Epithelial cell of esophagus (primary cell): ENCODE measurements at regions not wholly inside any gene's neighbourhood (a gene's known extent, or its start where the extent isn't known, plus 50 kb on each side); places are given as distances from the start of the nearest gene placed in this dataset.

ENCODE experiments used
- DNase-seq: peaks from one replicate; pipeline ENCODE4 v3.0.0; 2010; ENCODE audit warnings: low read depth
- H3K4me3 ChIP-seq: 2 replicates; pipeline ENCODE4 v1.5.1; 2011; ENCODE audit warnings: mild to moderate bottlenecking, low read length, control low read depth
- CTCF ChIP-seq: IDR thresholded peaks from 2 replicates; pipeline ENCODE4 v1.5.1; 2011; ENCODE audit warnings: low read depth, mild to moderate bottlenecking, low read length, control low read depth, inconsistent platforms; ENCODE audit not compliant: insufficient read depth; ENCODE audit errors: missing control alignments

GRCh38 chr10:111481866-111482265, 405.0 kb downstream of the ADRA2A start:
- DNase-seq = no peak
- no peak for TF ChIP-seq CTCF
- no peak overlapping the region for H3K4me3 ChIP-seq

- no peak overlapping the region for H3K4me3 ChIP-seq
- no peak for TF ChIP-seq CTCF
- DNase-seq = no peak
Observed at GRCh38 chr10:111482621-111483216, 405.9 kb downstream of the ADRA2A start.

GRCh38 chr10:111485767-111486166, 408.9 kb downstream of the ADRA2A start:
- DNase-seq = no peak
- TF ChIP-seq CTCF = no peak
- H3K4me3 ChIP-seq = no peak overlapping the region

- TF ChIP-seq CTCF = no peak
- DNase-seq = no peak
- no peak overlapping the region for H3K4me3 ChIP-seq
Observed at GRCh38 chr10:111486346-111486745, 409.5 kb downstream of the ADRA2A start.

GRCh38 chr10:111488668-111489067, 411.8 kb downstream of the ADRA2A start:
- no peak for TF ChIP-seq CTCF
- H3K4me3 ChIP-seq = no peak overlapping the region
- no peak for DNase-seq

- no peak for DNase-seq
- TF ChIP-seq CTCF = no peak
- no peak overlapping the region for H3K4me3 ChIP-seq
Observed at GRCh38 chr10:111491154-111491553, 414.3 kb downstream of the ADRA2A start.

- TF ChIP-seq CTCF = no peak
- no peak for DNase-seq
- no peak overlapping the region for H3K4me3 ChIP-seq
Observed at GRCh38 chr10:111493024-111493625, 416.3 kb downstream of the ADRA2A start.
